ENCODE measurements at regions not wholly inside any gene's neighbourhood (a gene's known extent, or its start where the extent isn't known, plus 50 kb on each side); places are given as distances from the start of the nearest gene placed in this dataset.

GRCh38 chr17:33671491-33671890 is 378.4 kb upstream of the ASIC2 start:
- in situ Hi-C loops (cut with MboI; ENCODE audit: low pct_ligation_motif_present in 1 of 4, low pct_unique_long_range_greater_than_20kb in 1 of 4, low sequenced_read_pairs in 3 of 4) (loop anchor here in 1 of 4 donors (25.0 kb wide), 1 partner anchor 634 kb away; no protein-coding TSS in a partner anchor), intact Hi-C loops (cut with DNase I; ENCODE audit: low total_unique reads) (no loop called here)
- no peak for TF ChIP-seq POLR2A (IDR thresholded peaks at IDR 0.05)
- TF ChIP-seq EP300 (IDR thresholded peaks at IDR 0.05; ENCODE audit: low read depth): no peak
- TF ChIP-seq CTCF (IDR thresholded peaks at IDR 0.05): no peak
- TF ChIP-seq POLR2AphosphoS5 (IDR thresholded peaks at IDR 0.05): no peak
- H3K9me3 ChIP-seq: no peaks in the 10 kb centered on the region
- no peak overlapping the region for H3K4me3 ChIP-seq
- DNase-seq: no peak
- no peaks in the 10 kb centered on the region for H3K36me3 ChIP-seq
- 72 to 76% methylated on average over 4 to 5 of the region's 5 CpGs for WGBS, 2 donors (ENCODE audit: low coverage in 1 of 2)
- H3K27ac ChIP-seq: no peak overlapping the region
- no peaks in the 10 kb centered on the region for H3K4me1 ChIP-seq
- H3K27me3 ChIP-seq: no peaks in the 10 kb centered on the region

DNA sequence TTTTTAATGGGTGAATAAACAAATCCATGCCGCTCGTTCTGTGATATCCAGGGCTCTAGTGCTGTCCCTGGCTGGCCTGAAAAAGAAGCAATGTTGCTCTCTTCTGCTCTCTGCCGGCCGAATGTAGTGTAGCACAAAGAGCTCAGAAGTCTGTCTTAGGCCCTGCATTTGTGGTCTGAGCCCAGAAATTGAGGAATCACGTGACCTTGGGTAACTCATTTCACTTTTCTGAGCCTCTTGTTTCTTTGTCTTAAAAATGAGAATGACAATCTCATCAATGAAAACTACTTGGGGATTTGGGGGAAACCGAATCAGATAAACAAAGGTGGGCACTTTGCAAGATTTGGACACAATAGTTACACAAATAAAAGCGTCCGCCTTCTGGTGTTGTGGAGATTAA is 381.6 kb upstream of the ASIC2 start:
- in situ Hi-C loops (cut with MboI; ENCODE audit: low pct_ligation_motif_present in 1 of 4, low pct_unique_long_range_greater_than_20kb in 1 of 4, low sequenced_read_pairs in 3 of 4) (loop anchor here in 2 of 4 donors (25.0 kb wide), 2 partner anchors 462 to 637 kb away; no protein-coding TSS in a partner anchor), intact Hi-C loops (cut with DNase I; ENCODE audit: low total_unique reads) (no loop called here)
- no peak overlapping the region for H3K27ac ChIP-seq
- TF ChIP-seq POLR2A (IDR thresholded peaks at IDR 0.05) (no peak), CTCF (IDR thresholded peaks at IDR 0.05) (peak; percentile 57 to 70 (median 59))
- no peaks in the 10 kb centered on the region for H3K9me3 ChIP-seq
- H3K4me3 ChIP-seq: no peak overlapping the region
- DNase-seq: peak; percentile 46
- whole genome bisulfite sequencing, 2 donors (ENCODE audit: low coverage in 1 of 2): 30 to 39% methylated on average over 7 to 8 of the region's 8 CpGs
- no peaks in the 10 kb centered on the region for H3K4me1 ChIP-seq
- H3K36me3 ChIP-seq: no peaks in the 10 kb centered on the region
- H3K27me3 ChIP-seq: no peaks in the 10 kb centered on the region

- intact Hi-C loops (cut with DNase I; ENCODE audit: low total_unique reads): no loop called here
- WGBS, 2 donors (ENCODE audit: low coverage in 1 of 2): 42 to 52% methylated on average over 3 of the region's 3 CpGs
- in situ Hi-C loops (cut with MboI; ENCODE audit: low pct_ligation_motif_present in 1 of 4, low pct_unique_long_range_greater_than_20kb in 1 of 4, low sequenced_read_pairs in 3 of 4): loop anchor here in 2 of 4 donors (25.0 kb wide), 2 partner anchors 464 to 639 kb away; no protein-coding TSS in a partner anchor
Observed at GRCh38 chr17:33676444-33676843, 383.3 kb upstream of the ASIC2 start.

GRCh38 chr17:33679595-33679994 is 386.5 kb upstream of the ASIC2 start:
- H3K9me3 ChIP-seq: no peaks in the 10 kb centered on the region
- intact Hi-C loops (cut with DNase I; ENCODE audit: low total_unique reads): no loop called here
- no peak overlapping the region for H3K27ac ChIP-seq
- 71 to 75% methylated on average over 6 of the region's 6 CpGs for WGBS, 2 donors (ENCODE audit: low coverage in 1 of 2)
- H3K4me3 ChIP-seq: no peak overlapping the region
- no peak for DNase-seq
- no peaks in the 10 kb centered on the region for H3K4me1 ChIP-seq
- in situ Hi-C loops (cut with MboI; ENCODE audit: low pct_ligation_motif_present in 1 of 4, low pct_unique_long_range_greater_than_20kb in 1 of 4, low sequenced_read_pairs in 3 of 4): loop anchor here in 2 of 4 donors (25.0 kb wide), 2 partner anchors 467 to 642 kb away; no protein-coding TSS in a partner anchor
- no peaks in the 10 kb centered on the region for H3K27me3 ChIP-seq
- no peaks in the 10 kb centered on the region for H3K36me3 ChIP-seq
- TF ChIP-seq POLR2A (IDR thresholded peaks at IDR 0.05): no peak
- no peak for TF ChIP-seq CTCF (IDR thresholded peaks at IDR 0.05)
- no peak for TF ChIP-seq EP300 (IDR thresholded peaks at IDR 0.05; ENCODE audit: low read depth)
- TF ChIP-seq POLR2AphosphoS5 (IDR thresholded peaks at IDR 0.05): no peak

More at GRCh38 chr17:33676444-33676843, 383.3 kb upstream of the ASIC2 start:
- DNase-seq: no peak
- TF ChIP-seq CTCF (IDR thresholded peaks at IDR 0.05): no peak
- TF ChIP-seq EP300 (IDR thresholded peaks at IDR 0.05; ENCODE audit: low read depth): no peak
- TF ChIP-seq POLR2A (IDR thresholded peaks at IDR 0.05): no peak
- TF ChIP-seq POLR2AphosphoS5 (IDR thresholded peaks at IDR 0.05): no peak
- Histone ChIP-seq H3K9me3 (no peaks in the 10 kb centered on the region), H3K27me3 (no peaks in the 10 kb centered on the region), H3K4me3 (no peak overlapping the region), H3K27ac (no peak overlapping the region), H3K36me3 (no peaks in the 10 kb centered on the region), H3K4me1 (no peaks in the 10 kb centered on the region)

Data from transverse colon (tissue), 4 donors.